ENCODE measurements at regions not wholly inside any gene's neighbourhood (a gene's known extent, or its start where the extent isn't known, plus 50 kb on each side); places are given as distances from the start of the nearest gene placed in this dataset.
"Not testable (repeated sequence)": the region's sequence is repeated elsewhere in the genome, so short reads cannot be mapped to it uniquely, and the experiment has no call there.

DNA sequence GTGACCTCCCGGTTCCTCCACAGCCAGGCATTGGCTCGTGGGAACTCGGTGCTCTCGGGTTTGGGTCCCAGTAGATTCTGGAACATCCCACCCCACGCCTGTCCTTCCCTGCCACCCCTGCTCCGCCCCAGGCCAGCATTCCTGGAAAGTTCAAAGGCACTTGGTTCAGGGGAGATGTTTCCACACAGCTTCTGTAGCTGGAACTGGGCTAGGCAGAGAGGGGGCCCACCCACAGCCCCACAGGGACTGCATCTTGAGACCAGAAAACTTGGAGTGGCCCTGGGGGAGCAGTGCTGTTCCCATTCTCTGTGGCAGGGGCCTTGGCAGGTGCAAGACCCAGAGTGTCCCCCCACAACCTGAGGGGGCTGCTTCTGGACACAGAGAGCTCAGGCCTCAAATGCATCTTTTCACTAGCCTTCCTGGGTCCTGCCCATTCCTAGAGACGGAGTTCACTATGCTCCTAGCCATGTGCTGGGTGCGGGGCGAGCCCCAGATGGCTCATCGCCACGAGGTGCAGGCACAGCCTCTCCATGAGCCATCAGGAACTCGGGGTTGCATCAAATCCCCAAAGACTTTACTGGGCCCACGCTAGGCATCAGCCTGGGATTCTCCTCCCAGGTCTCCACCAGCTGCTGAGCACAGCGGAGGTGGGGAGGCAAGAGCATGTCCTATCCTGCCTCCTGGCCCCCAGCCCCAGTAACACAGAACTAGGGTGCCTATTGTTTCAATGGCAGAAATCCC is 68.7 kb downstream of the ZFP36L2 start:
- Mint-ChIP-seq H3K27ac (peak overlapping the region; percentile 97), H3K4me3 (peak overlapping the region; percentile 80), H3K27me3 (no peaks in the 10 kb centered on the region), H3K36me3 (no peaks in the 10 kb centered on the region), H3K4me1 (ENCODE audit: low read depth) (peaks cover 79% of the 10 kb centered on the region), H3K9me3 (ENCODE audit: low read depth) (no peaks in the 10 kb centered on the region)

GRCh38 chr2:43155851-43156411 is 70.5 kb downstream of the ZFP36L2 start:
- H3K4me3 Mint-ChIP-seq = no peak overlapping the region
- no peaks in the 10 kb centered on the region for H3K9me3 Mint-ChIP-seq (ENCODE audit: low read depth)
- no peaks in the 10 kb centered on the region for H3K27me3 Mint-ChIP-seq
- H3K4me1 Mint-ChIP-seq (ENCODE audit: low read depth) = peaks cover 75% of the 10 kb centered on the region
- H3K27ac Mint-ChIP-seq = no peak overlapping the region
- H3K36me3 Mint-ChIP-seq = no peaks in the 10 kb centered on the region

DNA sequence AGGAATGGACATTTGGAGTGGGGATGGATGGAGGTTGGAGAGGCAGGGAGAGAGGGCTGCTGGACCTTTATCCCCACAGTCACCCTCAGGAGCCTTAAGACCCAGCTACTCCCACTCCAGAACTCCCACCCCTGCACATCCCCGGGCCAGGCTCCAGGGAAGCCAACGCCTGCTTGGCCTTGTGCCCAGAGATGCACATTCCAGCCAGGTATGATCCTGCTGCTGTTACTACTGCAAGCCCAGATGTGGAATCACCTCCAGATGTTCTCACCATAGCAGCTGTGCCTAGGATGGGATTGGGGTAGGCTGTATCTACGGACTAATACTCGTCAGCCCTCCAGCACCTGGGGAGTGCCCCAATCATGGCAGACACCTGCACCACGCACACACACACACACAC is 71.7 kb downstream of the ZFP36L2 start:
- Mint-ChIP-seq H3K27ac (peak overlapping the region; percentile 0), H3K4me1 (ENCODE audit: low read depth) (peaks cover 76% of the 10 kb centered on the region), H3K36me3 (no peaks in the 10 kb centered on the region), H3K4me3 (no peak overlapping the region), H3K27me3 (no peaks in the 10 kb centered on the region), H3K9me3 (ENCODE audit: low read depth) (no peaks in the 10 kb centered on the region)

GRCh38 chr2:43152741-43153647 is 73.4 kb downstream of the ZFP36L2 start:
- H3K27ac Mint-ChIP-seq = peak overlapping the region; percentile 58

GRCh38 chr2:43152186-43152585 is 74.2 kb downstream of the ZFP36L2 start:
- no peak overlapping the region for H3K4me3 Mint-ChIP-seq
- H3K36me3 Mint-ChIP-seq = no peaks in the 10 kb centered on the region
- H3K4me1 Mint-ChIP-seq (ENCODE audit: low read depth) = peaks cover 74% of the 10 kb centered on the region

More at GRCh38 chr2:43152741-43153647, 73.4 kb downstream of the ZFP36L2 start:
- H3K9me3 Mint-ChIP-seq (ENCODE audit: low read depth) = no peaks in the 10 kb centered on the region
- peaks cover 74% of the 10 kb centered on the region for H3K4me1 Mint-ChIP-seq (ENCODE audit: low read depth)
- no peaks in the 10 kb centered on the region for H3K36me3 Mint-ChIP-seq
- no peaks in the 10 kb centered on the region for H3K27me3 Mint-ChIP-seq
- no peak overlapping the region for H3K4me3 Mint-ChIP-seq

DNA sequence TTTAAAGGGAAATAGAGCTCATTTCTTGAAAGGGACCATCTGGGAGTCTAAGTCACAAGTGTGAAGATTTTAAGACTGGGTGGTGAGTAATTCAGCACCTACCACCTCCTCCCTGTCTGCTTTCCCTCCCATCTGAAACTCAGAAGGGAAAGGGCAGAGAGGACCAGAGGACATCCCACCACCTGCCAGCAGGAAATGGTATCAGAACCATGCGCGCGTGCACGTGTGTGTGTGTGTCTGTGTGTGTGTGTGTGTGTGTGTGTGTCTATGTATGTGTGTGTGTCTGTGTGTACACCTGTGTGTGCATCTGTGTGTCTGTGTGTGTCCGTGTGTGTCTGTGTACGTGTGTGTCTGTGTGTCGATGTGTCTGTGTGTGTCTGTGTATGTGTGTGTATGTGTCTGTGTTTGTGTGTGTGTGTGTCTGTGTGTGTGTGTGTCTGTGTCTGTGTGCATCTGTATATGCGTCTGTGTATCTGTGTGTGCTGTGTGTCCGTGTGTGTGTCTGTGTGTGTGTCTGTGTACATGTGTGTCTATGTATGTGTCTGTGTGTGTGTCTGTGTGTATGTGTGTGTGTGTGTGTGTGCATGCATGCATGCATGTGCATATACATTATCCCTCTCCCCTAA is 76.8 kb downstream of the ZFP36L2 start:
- peak overlapping the region; percentile 57 for H3K4me3 Mint-ChIP-seq
- peaks cover 76% of the 10 kb centered on the region for H3K4me1 Mint-ChIP-seq (ENCODE audit: low read depth)
- no peaks in the 10 kb centered on the region for H3K27me3 Mint-ChIP-seq
- peak overlapping the region; percentile 92 for H3K27ac Mint-ChIP-seq
- no peaks in the 10 kb centered on the region for H3K36me3 Mint-ChIP-seq
- H3K9me3 Mint-ChIP-seq (ENCODE audit: low read depth) = no peaks in the 10 kb centered on the region

More at GRCh38 chr2:43152186-43152585, 74.2 kb downstream of the ZFP36L2 start:
- Mint-ChIP-seq H3K9me3 (ENCODE audit: low read depth) (no peaks in the 10 kb centered on the region), H3K27ac (peak overlapping the region; percentile 78), H3K27me3 (no peaks in the 10 kb centered on the region)

DNA sequence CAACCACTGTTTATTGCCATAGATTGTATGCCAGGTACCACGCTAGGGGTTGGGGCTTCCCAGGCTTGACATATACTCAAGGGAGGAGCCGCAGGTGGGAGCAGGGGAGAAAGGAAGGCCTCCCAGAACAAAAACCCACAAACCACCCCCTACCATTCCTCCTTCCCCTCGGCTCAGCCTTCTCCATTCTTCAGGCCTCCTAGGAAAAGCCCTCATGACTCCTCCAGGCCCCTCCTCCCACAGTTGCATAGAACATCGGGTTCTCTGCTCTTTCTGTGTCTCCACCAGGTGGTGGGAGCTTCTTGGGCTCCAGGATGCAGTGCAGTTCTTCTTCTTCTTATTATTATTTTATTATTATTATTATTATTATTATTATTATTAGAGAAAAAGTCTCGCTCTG is 80.3 kb downstream of the ZFP36L2 start:
- H3K27me3 Mint-ChIP-seq = no peaks in the 10 kb centered on the region
- H3K4me3 Mint-ChIP-seq = no peak overlapping the region
- H3K4me1 Mint-ChIP-seq (ENCODE audit: low read depth) = peaks cover 77% of the 10 kb centered on the region
- no peaks in the 10 kb centered on the region for H3K36me3 Mint-ChIP-seq
- H3K9me3 Mint-ChIP-seq (ENCODE audit: low read depth) = no peaks in the 10 kb centered on the region
- peak overlapping the region; percentile 23 for H3K27ac Mint-ChIP-seq

DNA sequence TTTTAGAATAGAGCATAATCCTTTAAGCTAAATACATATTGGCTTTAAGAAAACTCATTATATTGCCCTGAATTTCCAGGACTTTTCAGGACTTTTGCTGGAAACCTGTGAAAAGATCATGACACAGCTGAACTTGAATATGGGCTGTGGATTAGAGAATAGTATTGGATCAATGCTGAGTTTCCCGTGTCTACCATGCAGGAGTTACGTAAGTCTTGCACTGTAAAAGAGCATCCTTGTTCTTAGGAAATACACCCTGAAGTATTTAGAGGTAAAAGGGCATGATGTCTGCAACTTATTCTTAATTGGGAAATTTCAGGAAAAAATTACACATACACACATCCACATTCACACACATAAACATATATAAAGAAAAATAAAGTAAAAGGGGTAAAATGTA is 82.1 kb downstream of the ZFP36L2 start:
- Mint-ChIP-seq H3K27me3 (no peaks in the 10 kb centered on the region), H3K4me1 (ENCODE audit: low read depth) (peaks cover 74% of the 10 kb centered on the region), H3K9me3 (ENCODE audit: low read depth) (no peaks in the 10 kb centered on the region), H3K27ac (peak overlapping the region; percentile 72), H3K36me3 (no peaks in the 10 kb centered on the region), H3K4me3 (no peak overlapping the region)

DNA sequence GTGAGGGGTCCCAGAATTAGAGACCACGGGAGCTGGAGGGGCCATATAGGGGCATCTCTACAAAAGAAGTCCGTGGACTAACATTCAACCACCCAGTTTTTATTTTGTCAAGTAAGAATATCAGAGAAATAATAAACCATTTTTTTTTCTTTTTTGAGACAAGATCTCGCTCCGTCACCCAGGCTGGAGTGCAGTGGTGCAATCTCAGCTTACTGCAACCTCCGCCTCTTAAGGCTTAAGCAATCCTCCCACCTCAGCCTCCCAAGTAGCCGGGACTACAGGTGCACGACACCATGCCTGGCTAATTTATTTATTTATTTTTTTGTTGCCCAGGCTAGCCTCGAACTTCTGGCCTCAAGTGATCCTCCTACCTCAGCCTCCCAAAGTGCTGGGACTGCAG is 82.7 kb downstream of the ZFP36L2 start:
- H3K36me3 Mint-ChIP-seq = no peaks in the 10 kb centered on the region
- H3K27me3 Mint-ChIP-seq = no peaks in the 10 kb centered on the region
- peaks cover 71% of the 10 kb centered on the region for H3K4me1 Mint-ChIP-seq (ENCODE audit: low read depth)
- no peaks in the 10 kb centered on the region for H3K9me3 Mint-ChIP-seq (ENCODE audit: low read depth)
- H3K27ac Mint-ChIP-seq = peak overlapping the region; percentile 72
- H3K4me3 Mint-ChIP-seq = no peak overlapping the region

GRCh38 chr2:43142921-43143438 is 83.4 kb downstream of the ZFP36L2 start:
- H3K36me3 Mint-ChIP-seq = no peaks in the 10 kb centered on the region
- H3K27me3 Mint-ChIP-seq = no peaks in the 10 kb centered on the region
- H3K4me3 Mint-ChIP-seq = peak overlapping the region; percentile 78
- peaks cover 73% of the 10 kb centered on the region for H3K4me1 Mint-ChIP-seq (ENCODE audit: low read depth)
- H3K27ac Mint-ChIP-seq = peak overlapping the region; percentile 92
- no peaks in the 10 kb centered on the region for H3K9me3 Mint-ChIP-seq (ENCODE audit: low read depth)

- not testable (repeated sequence) for H3K9me3 Mint-ChIP-seq (ENCODE audit: low read depth); H3K27me3 Mint-ChIP-seq; H3K36me3 Mint-ChIP-seq
- H3K4me1 Mint-ChIP-seq (ENCODE audit: low read depth) = peaks cover 78% of the 10 kb centered on the region
- peak overlapping the region; percentile 72 for H3K27ac Mint-ChIP-seq
- peak overlapping the region; percentile 78 for H3K4me3 Mint-ChIP-seq
Observed at GRCh38 chr2:43141636-43142151, 84.7 kb downstream of the ZFP36L2 start.

- no peaks in the 10 kb centered on the region for H3K36me3 Mint-ChIP-seq
- peaks cover 83% of the 10 kb centered on the region for H3K4me1 Mint-ChIP-seq (ENCODE audit: low read depth)
- H3K27me3 Mint-ChIP-seq = no peaks in the 10 kb centered on the region
- peak overlapping the region; percentile 69 for H3K4me3 Mint-ChIP-seq
- no peaks in the 10 kb centered on the region for H3K9me3 Mint-ChIP-seq (ENCODE audit: low read depth)
- peak overlapping the region; percentile 88 for H3K27ac Mint-ChIP-seq
Observed at GRCh38 chr2:43139996-43140621, 86.3 kb downstream of the ZFP36L2 start.

DNA sequence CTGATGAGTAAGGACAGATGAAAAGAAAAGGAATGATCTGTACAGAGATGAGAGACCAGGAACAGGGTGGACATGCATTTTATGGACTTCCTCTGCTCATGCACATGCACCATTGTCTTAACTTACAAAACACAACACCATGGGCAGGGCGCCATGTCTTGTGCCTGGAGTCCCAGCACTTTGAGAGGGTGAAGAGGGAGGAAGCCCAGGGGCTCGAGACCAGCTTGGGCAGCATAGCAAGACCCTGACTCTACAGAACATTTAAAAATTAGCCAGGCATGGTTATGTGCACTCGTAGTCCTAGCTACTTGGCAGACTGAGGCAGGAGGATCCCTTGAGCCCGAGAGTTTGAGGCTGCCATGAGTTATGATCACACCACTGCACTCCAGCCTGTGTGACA is 86.9 kb downstream of the ZFP36L2 start:
- Mint-ChIP-seq H3K4me1 (ENCODE audit: low read depth) (peaks cover 83% of the 10 kb centered on the region), H3K9me3 (ENCODE audit: low read depth) (no peaks in the 10 kb centered on the region), H3K27ac (peak overlapping the region; percentile 88), H3K36me3 (no peaks in the 10 kb centered on the region), H3K27me3 (no peaks in the 10 kb centered on the region), H3K4me3 (peak overlapping the region; percentile 69)

DNA sequence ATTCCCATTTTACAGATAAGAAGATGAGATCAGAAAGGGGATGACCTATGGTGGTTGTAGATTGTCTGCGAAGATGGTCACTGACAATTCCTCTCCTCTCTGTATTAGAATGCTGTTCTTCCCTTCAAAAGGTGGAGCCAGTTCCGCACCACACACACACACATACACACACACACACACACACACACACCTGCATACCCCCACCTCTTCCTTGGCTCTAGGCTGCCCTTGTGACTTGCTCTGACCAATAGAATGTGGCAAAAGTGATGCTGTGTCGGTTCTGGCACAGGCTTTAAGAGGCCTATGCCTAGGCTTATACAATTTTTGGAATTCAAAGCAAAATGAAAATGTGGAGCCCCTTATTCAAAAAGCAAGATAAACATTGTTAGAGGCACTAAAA is 88.0 kb downstream of the ZFP36L2 start:
- Mint-ChIP-seq H3K4me3 (no peak overlapping the region), H3K27me3 (no peaks in the 10 kb centered on the region), H3K9me3 (ENCODE audit: low read depth) (no peaks in the 10 kb centered on the region), H3K36me3 (no peaks in the 10 kb centered on the region), H3K4me1 (ENCODE audit: low read depth) (peaks cover 86% of the 10 kb centered on the region), H3K27ac (peak overlapping the region; percentile 91)

Data from activated naive CD8-positive, alpha-beta T cell (primary cell).